IMR-90 (cell line): ENCODE measurements at regions not wholly inside any gene's neighbourhood (a gene's known extent, or its start where the extent isn't known, plus 50 kb on each side); places are given as distances from the start of the nearest gene placed in this dataset.

Experiments
- ATAC-seq: fragments of 200-7000 bp; cut with Tn5 transposase; 2 replicates; pipeline ENCODE4 v1.9.1; 2020; ENCODE audit warnings: low read depth, mild to moderate bottlenecking, moderate library complexity
- BruUV-seq: library from RNA; stranded (reverse); fragments of 400-500 nt; replicated peaks from 2 replicates; lab custom pipeline; 2021; lab: Mats Ljungman, UMichigan
- CTCF ChIA-PET: fragments of 300-600 bp; formaldehyde crosslinking; extraction: SDS; loops from one replicate; lab custom pipeline; 2021; ENCODE audit warnings: antibody characterized with exemption; lab: Yijun Ruan, JAX
- POLR2A ChIA-PET: fragments of 300-600 bp; sonication (Branson Sonifier 250); formaldehyde crosslinking; loops from one replicate; lab custom pipeline; 2022; ENCODE audit warnings: antibody characterized with exemption; ENCODE audit not compliant: unreplicated experiment; lab: Charles Lee
- DNase-seq: peaks from one replicate; pipeline ENCODE4 v3.0.0; 2013
- H2AFZ ChIP-seq: replicated peaks from 2 replicates; pipeline ENCODE3; 2013; ENCODE audit warnings: low read length, mild to moderate bottlenecking; ENCODE audit not compliant: poor library complexity
- H2AK5ac ChIP-seq: 2 replicates; pipeline ENCODE4 v1.6.1; 2013; ENCODE audit warnings: low read depth, low read length, inconsistent platforms
- H2AK9ac ChIP-seq: replicated peaks from 2 replicates; pipeline ENCODE3; 2013; ENCODE audit warnings: mild to moderate bottlenecking, low read depth, low read length, moderate library complexity; ENCODE audit not compliant: poor library complexity
- H2BK120ac ChIP-seq: 2 replicates; pipeline ENCODE4 v1.6.1; 2013; ENCODE audit warnings: low read depth, low read length, inconsistent platforms
- H2BK15ac ChIP-seq: 3 replicates; pipeline ENCODE4 v1.6.1; 2013; ENCODE audit warnings: low read depth, low read length, inconsistent platforms
- H2BK20ac ChIP-seq: 2 replicates; pipeline ENCODE4 v1.6.1; 2013; ENCODE audit warnings: low read depth, mild to moderate bottlenecking, inconsistent platforms, low read length, moderate library complexity
- H2BK5ac ChIP-seq: 2 replicates; pipeline ENCODE4 v1.6.1; 2013; ENCODE audit warnings: mild to moderate bottlenecking, low read depth, low read length, inconsistent platforms; ENCODE audit not compliant: poor library complexity, severe bottlenecking
- H3K14ac ChIP-seq: replicated peaks from 2 replicates; pipeline ENCODE4 v1.6.1; 2013; ENCODE audit warnings: low read depth, low read length, inconsistent platforms
- H3K18ac ChIP-seq: 2 replicates; pipeline ENCODE4 v1.6.1; 2013; ENCODE audit warnings: low read depth, low read length, control low read depth
- H3K23ac ChIP-seq: 2 replicates; pipeline ENCODE4 v1.6.1; 2013; ENCODE audit warnings: low read depth, low read length, inconsistent platforms
- H3K27ac ChIP-seq: 2 replicates; pipeline ENCODE4 v1.5.1; 2013; ENCODE audit warnings: mild to moderate bottlenecking, control low read depth, low read length; ENCODE audit not compliant: insufficient read depth
- H3K27me3 ChIP-seq: 2 replicates; pipeline ENCODE4 v1.6.1; 2013; ENCODE audit warnings: low read length; ENCODE audit not compliant: control insufficient read depth, insufficient read depth
- H3K36me3 ChIP-seq: 2 replicates; pipeline ENCODE4 v1.6.1; 2013; ENCODE audit warnings: low read length, mixed read lengths; ENCODE audit not compliant: control insufficient read depth, insufficient read depth
- H3K4ac ChIP-seq: 2 replicates; pipeline ENCODE4 v1.6.1; 2013; ENCODE audit warnings: low read depth, low read length, inconsistent platforms
- H3K4me1 ChIP-seq: 2 replicates; pipeline ENCODE4 v1.6.1; 2013; ENCODE audit warnings: low read length, mixed read lengths; ENCODE audit not compliant: control insufficient read depth, insufficient read depth
- H3K4me2 ChIP-seq: 2 replicates; pipeline ENCODE4 v1.6.1; 2013; ENCODE audit warnings: low read depth, mild to moderate bottlenecking, control low read depth, low read length, moderate library complexity
- H3K4me3 ChIP-seq: 2 replicates; pipeline ENCODE4 v1.5.1; 2013; ENCODE audit warnings: low read depth, mild to moderate bottlenecking, control low read depth, low read length, moderate library complexity; ENCODE audit not compliant: insufficient read depth
- H3K56ac ChIP-seq: 2 replicates; pipeline ENCODE4 v1.6.1; 2013; ENCODE audit warnings: low read length, inconsistent platforms; ENCODE audit not compliant: insufficient read depth; ENCODE audit errors: extremely low read depth
- H3K79me1 ChIP-seq, 2 experiments: 2 replicates each; pipeline ENCODE4 v1.6.1; 2013; ENCODE audit warnings: low read length in 2 of 2, inconsistent platforms in 1 of 2, low read depth in 1 of 2
- H3K9ac ChIP-seq: 2 replicates; pipeline ENCODE4 v1.6.1; 2013; ENCODE audit warnings: low read depth, low read length, control low read depth
- H3K9me1 ChIP-seq: 2 replicates; pipeline ENCODE4 v1.6.1; 2013; ENCODE audit warnings: low read length, inconsistent platforms; ENCODE audit not compliant: insufficient read depth
- H3K9me3 ChIP-seq: 2 replicates; pipeline ENCODE4 v1.6.1; 2013; ENCODE audit warnings: low read length; ENCODE audit not compliant: control insufficient read depth, insufficient read depth
- H4K20me1 ChIP-seq: 2 replicates; pipeline ENCODE4 v1.6.1; 2013; ENCODE audit warnings: low read length, inconsistent platforms; ENCODE audit not compliant: insufficient read depth
- H4K5ac ChIP-seq: 2 replicates; pipeline ENCODE4 v1.6.1; 2013; ENCODE audit warnings: mild to moderate bottlenecking, low read depth, low read length, control low read depth
- H4K8ac ChIP-seq, 2 experiments: 2 replicates each; pipeline ENCODE4 v1.6.1; 2013; ENCODE audit warnings: low read depth in 2 of 2, low read length in 2 of 2, control low read depth in 1 of 2, inconsistent platforms in 1 of 2
- H4K91ac ChIP-seq: 2 replicates; pipeline ENCODE4 v1.6.1; 2013; ENCODE audit warnings: low read depth, low read length, inconsistent platforms; ENCODE audit not compliant: insufficient read depth
- BHLHE40 ChIP-seq: fragments of 150-350 bp; IDR thresholded peaks from 2 replicates; pipeline ENCODE4 v1.6.1; 2016; ENCODE audit warnings: mild to moderate bottlenecking, low read depth, low read length
- CEBPB ChIP-seq: IDR thresholded peaks from 2 replicates; pipeline ENCODE4 v1.6.1; 2012; ENCODE audit warnings: low read depth, low read length, improper control_type of control experiment
- CHD1 ChIP-seq: IDR thresholded peaks from 2 replicates; pipeline ENCODE4 v1.6.1; 2012; ENCODE audit warnings: low read depth, low read length, improper control_type of control experiment
- FOS ChIP-seq: fragments of 150-350 bp; IDR thresholded peaks from 2 replicates; pipeline ENCODE4 v1.6.1; 2016; ENCODE audit warnings: low read depth, low read length
- MAFK ChIP-seq: IDR thresholded peaks from 2 replicates; pipeline ENCODE4 v1.6.1; 2012; ENCODE audit warnings: low read depth, low read length, improper control_type of control experiment
- MAZ ChIP-seq: IDR thresholded peaks from 2 replicates; pipeline ENCODE4 v1.6.1; 2012; ENCODE audit warnings: low read depth, mild to moderate bottlenecking, low read length, improper control_type of control experiment, moderate library complexity, borderline replicate concordance
- MXI1 ChIP-seq: IDR thresholded peaks from 2 replicates; pipeline ENCODE4 v1.6.1; 2012; ENCODE audit warnings: low read depth, mild to moderate bottlenecking, low read length, moderate library complexity, borderline replicate concordance
- NFE2L2 ChIP-seq: fragments of 150-350 bp; IDR thresholded peaks from 2 replicates; pipeline ENCODE4 v1.6.1; 2016; ENCODE audit warnings: low read depth, mild to moderate bottlenecking, low read length
- POLR2A ChIP-seq: IDR thresholded peaks from 2 replicates; pipeline ENCODE4 v1.6.1; 2012; ENCODE audit warnings: mild to moderate bottlenecking, low read depth, low read length
- RAD21 ChIP-seq: IDR thresholded peaks from 2 replicates; pipeline ENCODE4 v1.6.1; 2012; ENCODE audit warnings: low read length, improper control_type of control experiment
- RFX5 ChIP-seq: IDR thresholded peaks from 2 replicates; pipeline ENCODE4 v1.8.0; 2012; ENCODE audit warnings: low read depth, mild to moderate bottlenecking, low read length, moderate library complexity
- SMC3 ChIP-seq: fragments of 150-350 bp; IDR thresholded peaks from 2 replicates; pipeline ENCODE4 v1.6.1; 2016; ENCODE audit warnings: low read depth, mild to moderate bottlenecking, antibody characterized with exemption, low read length, moderate library complexity
- WGBS, 2 experiments: methylation state at CpG; one replicate each; pipeline versions ENCODE4 v1.1.5 to v1.1.7; 2013; ENCODE audit warnings: missing lambda C conversion rate in 2 of 2; ENCODE audit not compliant: insufficient read length in 1 of 2; ENCODE audit errors: extremely low coverage in 2 of 2; 5-methylcytosine and 5-hydroxymethylcytosine counted together
- dilution Hi-C: fragments of 300-500 bp; cut with HindIII; formaldehyde crosslinking; loops from one replicate; pipeline ENCODE4 v1.14.3; 2018; ENCODE audit warnings: low sequenced_read_pairs; ENCODE audit not compliant: unreplicated experiment
- in situ Hi-C: fragments of 300-500 bp; cut with MboI; formaldehyde crosslinking; loops from 3 replicates; pipeline ENCODE4 v1.14.3; 2019; ENCODE audit warnings: low sequenced_read_pairs, inconsistent platforms, mixed read lengths
- intact Hi-C: fragments of 100-400 bp; cut with micrococcal nuclease; formaldehyde crosslinking; loops from 2 replicates; pipeline ENCODE4 v1.10.0; 2022
- TF ChIP-seq, protein P1 (sequence below): fragments of 150-350 bp; IDR thresholded peaks from 2 replicates; pipeline ENCODE4 v1.6.1; 2016; ENCODE audit warnings: low read depth, mild to moderate bottlenecking, low read length, moderate library complexity, borderline replicate concordance
- TF ChIP-seq, protein P2 (sequence below): fragments of 150-350 bp; IDR thresholded peaks from 2 replicates; pipeline ENCODE4 v1.6.1; 2017; ENCODE audit warnings: mild to moderate bottlenecking, antibody characterized with exemption, low read length, low read depth

DNA sequence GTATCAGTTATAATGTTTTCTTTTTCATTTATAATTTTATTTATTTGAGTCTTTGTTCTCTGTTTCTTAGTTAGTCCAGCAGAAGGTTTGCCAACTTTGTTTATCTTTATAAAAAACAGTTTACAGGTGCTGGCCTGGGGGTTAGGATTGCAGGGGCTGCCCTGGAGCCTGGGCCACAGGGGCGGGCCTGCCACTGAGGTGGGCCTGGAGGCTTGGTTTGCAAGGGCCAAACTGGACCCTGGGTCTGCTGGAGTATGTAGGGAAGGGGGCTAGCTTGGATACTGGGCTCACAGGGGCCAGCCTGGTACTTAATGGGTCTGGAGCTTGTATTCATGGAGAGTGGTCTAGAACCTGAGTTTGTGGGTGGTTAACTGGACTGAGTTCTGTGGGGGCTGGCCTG is 789.9 kb upstream of the ADGRL4 start:
- no peak overlapping the region for H2AK9ac ChIP-seq
- no peak overlapping the region for H3K4ac ChIP-seq
- ATAC-seq = no peak
- no peak overlapping the region for H2AK5ac ChIP-seq
- no peaks in the 10 kb centered on the region for H3K79me1 ChIP-seq
- ChIA-PET CTCF (no interaction called here), POLR2A (no interaction called here)
- no peak overlapping the region for H2BK5ac ChIP-seq
- H3K9me1 ChIP-seq = no peaks in the 10 kb centered on the region
- H4K8ac ChIP-seq = no peak overlapping the region
- H3K4me2 ChIP-seq = no peak overlapping the region
- no peak for DNase-seq
- no peak overlapping the region for H2BK20ac ChIP-seq
- no peak overlapping the region for H3K23ac ChIP-seq
- WGBS, 2 experiments = no CpG with 5 or more reads among the region's 1 CpG
- H3K9ac ChIP-seq = no peak overlapping the region
- intact Hi-C loops = no loop called here
- dilution Hi-C loops = no loop called here
- H3K18ac ChIP-seq = no peak overlapping the region
- no peaks in the 10 kb centered on the region for H3K27me3 ChIP-seq
- H4K5ac ChIP-seq = no peak overlapping the region
- no peak overlapping the region for H3K14ac ChIP-seq
- in situ Hi-C loops = no loop called here
- no peak overlapping the region for H3K56ac ChIP-seq
- no peak overlapping the region for H3K27ac ChIP-seq
- no peaks in the 10 kb centered on the region for H3K36me3 ChIP-seq
- no peak overlapping the region for H2AFZ ChIP-seq
- H3K4me1 ChIP-seq = peaks cover 3% of the 10 kb centered on the region; the same call in 1 of the 2 replicates
- no peak overlapping the region for H3K4me3 ChIP-seq
- H2BK15ac ChIP-seq = no peak overlapping the region
- H4K91ac ChIP-seq = no peak overlapping the region
- TF ChIP-seq POLR2A (no peak), BHLHE40 (no peak), MAFK (no peak), RFX5 (no peak), MXI1 (no peak), MAZ (no peak), CHD1 (no peak), RAD21 (no peak), CEBPB (no peak), SMC3 (no peak), FOS (no peak), NFE2L2 (no peak)
- TF ChIP-seq, protein P1, sequence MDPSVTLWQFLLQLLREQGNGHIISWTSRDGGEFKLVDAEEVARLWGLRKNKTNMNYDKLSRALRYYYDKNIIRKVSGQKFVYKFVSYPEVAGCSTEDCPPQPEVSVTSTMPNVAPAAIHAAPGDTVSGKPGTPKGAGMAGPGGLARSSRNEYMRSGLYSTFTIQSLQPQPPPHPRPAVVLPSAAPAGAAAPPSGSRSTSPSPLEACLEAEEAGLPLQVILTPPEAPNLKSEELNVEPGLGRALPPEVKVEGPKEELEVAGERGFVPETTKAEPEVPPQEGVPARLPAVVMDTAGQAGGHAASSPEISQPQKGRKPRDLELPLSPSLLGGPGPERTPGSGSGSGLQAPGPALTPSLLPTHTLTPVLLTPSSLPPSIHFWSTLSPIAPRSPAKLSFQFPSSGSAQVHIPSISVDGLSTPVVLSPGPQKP = no peak
- TF ChIP-seq, protein P2, sequence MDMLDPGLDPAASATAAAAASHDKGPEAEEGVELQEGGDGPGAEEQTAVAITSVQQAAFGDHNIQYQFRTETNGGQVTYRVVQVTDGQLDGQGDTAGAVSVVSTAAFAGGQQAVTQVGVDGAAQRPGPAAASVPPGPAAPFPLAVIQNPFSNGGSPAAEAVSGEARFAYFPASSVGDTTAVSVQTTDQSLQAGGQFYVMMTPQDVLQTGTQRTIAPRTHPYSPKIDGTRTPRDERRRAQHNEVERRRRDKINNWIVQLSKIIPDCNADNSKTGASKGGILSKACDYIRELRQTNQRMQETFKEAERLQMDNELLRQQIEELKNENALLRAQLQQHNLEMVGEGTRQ = no peak
- no TSS peak for BruUV-seq
- H4K20me1 ChIP-seq = no peaks in the 10 kb centered on the region
- no peak overlapping the region for H2BK120ac ChIP-seq
- 0 out of 2 replicates have a peak, but pooled peaks cover 2% of the 10 kb centered on the region for H3K9me3 ChIP-seq
